ENCODE measurements at regions not wholly inside any gene's neighbourhood (a gene's known extent, or its start where the extent isn't known, plus 50 kb on each side); places are given as distances from the start of the nearest gene placed in this dataset.

- no peak for DNase-seq (ENCODE audit: low spot score)
These were observed 91.1 kb upstream of the RAB3GAP2 start for GRCh38 chr1:220363196-220363837.

DNA sequence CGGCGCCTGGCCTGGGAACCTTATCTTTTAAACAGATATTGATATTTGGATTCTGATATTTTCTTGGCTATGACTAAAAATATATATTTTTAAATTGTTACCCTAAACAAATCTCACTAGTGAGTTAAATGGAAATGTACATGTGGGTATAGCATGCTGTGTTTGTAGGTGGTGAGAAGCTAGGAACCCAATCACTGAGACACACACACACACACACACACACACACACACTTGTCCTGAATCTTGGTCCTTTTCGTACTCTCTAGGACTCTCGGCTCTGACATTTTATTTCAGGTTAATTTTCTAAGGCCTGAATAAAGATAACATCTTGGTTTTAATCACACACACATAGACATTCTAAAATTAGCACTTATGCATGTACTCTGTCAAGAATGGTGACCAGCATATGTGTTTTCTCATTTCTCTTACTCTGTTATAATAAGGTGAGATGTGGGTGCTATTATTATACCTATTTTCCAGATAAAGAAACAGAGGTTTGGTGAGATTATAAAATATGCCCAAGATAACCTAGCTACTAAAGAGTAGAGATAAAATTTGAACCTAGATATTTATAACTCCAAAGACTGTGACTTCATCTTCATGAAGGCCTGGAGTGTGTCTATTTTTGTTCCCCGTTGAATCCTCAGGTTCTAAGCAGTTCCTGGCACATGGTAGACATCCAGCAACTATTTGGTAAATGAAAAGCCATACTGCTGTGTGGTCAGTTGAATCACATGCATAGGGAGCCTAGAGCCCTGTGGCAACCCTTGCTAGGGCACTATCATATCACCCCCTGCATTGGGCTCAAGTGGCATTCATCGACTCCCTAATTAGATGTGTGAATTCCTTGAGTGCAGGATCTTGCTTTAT is 85.0 kb upstream of the RAB3GAP2 start:
- no peak for DNase-seq (ENCODE audit: low spot score)

GRCh38 chr1:220353229-220354012 is 81.2 kb upstream of the RAB3GAP2 start:
- no peak for DNase-seq (ENCODE audit: low spot score)

GRCh38 chr1:220348211-220348610 is 76.0 kb upstream of the RAB3GAP2 start:
- no peak for DNase-seq (ENCODE audit: low spot score)

- DNase-seq (ENCODE audit: low spot score), result no peak
These were observed 75.5 kb upstream of the RAB3GAP2 start for GRCh38 chr1:220347654-220348175.

GRCh38 chr1:220344745-220345144 is 72.5 kb upstream of the RAB3GAP2 start:
- DNase-seq (ENCODE audit: low spot score), result no peak

GRCh38 chr1:220342853-220343252 is 70.6 kb upstream of the RAB3GAP2 start:
- DNase-seq (ENCODE audit: low spot score), result no peak

DNA sequence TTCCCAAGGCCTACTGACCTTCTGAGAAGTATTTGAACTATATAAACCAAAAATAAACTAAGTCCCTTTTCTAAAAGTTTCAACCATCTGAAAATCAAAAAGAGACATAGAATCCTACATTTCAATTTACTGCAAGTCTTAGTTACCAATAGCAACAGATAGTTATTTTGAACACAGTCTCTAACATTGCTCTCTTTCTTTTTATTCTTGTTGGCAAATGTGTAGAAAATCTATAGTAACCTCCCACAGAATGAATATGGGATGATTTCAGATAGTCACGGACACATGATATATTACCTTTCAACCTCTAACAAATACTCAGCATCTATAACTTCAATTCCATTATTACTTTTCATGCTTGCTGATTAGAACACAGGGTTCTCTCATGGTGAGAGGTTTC is 68.9 kb upstream of the RAB3GAP2 start:
- DNase-seq (ENCODE audit: low spot score), result no peak

DNA sequence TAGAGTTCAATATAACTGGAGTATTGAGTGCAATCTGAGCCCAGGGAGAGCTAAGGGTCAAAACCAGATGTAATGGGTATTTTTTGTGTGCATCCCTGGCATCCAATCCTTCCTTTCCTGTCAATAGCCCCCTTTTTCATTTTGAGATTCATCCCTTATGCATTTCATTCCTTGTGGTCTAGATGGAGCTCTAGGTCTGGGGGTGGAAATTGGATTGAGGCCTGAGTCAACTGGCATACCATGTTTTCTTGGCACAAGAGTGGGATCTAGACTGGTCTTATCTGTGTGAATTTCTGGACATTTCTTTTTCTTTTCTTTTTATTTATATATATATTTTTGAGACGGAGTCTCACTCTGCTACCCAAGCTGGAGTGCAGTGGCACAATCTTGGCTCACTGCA is 67.3 kb upstream of the RAB3GAP2 start:
- DNase-seq (ENCODE audit: low spot score), result no peak

DNA sequence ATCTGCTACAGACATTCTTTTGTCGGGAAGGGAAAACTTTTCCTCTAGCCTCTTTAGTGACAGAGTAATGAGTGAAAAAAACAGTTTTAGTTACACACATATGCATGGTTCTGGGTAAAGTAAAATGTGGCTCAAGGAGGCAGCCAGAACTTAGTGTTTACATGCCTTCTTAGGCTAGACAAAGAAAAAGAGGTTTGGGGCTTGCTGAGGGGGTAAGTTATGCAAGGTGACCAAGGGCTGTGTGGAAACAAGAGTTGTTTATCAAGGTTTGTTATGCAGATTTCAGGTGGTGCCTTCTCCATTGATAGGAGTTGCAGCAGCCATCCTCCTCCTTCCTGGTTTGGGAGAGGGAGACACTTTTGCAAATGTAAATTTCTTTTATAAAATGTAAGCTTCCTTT is 66.5 kb upstream of the RAB3GAP2 start:
- DNase-seq (ENCODE audit: low spot score), result no peak

DNA sequence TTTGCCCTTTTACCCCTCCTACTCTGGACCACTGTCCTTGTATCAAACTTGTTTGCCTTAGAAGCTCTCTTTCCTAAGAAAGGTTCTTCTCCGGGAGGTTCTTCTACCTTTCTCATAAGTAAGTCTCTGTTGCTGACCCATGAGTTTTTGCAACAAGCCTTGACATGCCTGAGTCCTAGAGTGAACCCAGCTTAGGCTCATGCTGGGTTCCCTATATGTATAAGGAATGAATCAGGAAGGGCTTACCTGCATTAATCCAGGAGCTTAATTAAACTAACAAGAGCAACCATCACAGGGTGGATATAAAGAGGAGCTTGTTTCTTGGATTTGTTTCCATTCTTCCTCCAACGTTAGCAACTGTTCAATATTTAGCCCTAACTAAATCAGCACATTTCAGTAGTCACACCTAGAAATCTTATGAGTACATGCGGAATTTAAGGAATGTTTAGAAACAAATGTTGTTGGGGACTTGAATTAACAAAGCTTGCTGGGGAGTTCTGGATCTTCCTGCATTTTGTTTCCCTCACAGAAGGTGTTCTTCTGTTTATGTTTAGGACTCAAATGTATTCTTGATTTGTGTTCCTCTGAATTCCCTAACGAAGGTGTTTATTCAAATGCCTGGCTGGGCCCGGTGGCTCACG is 64.3 kb upstream of the RAB3GAP2 start:
- no peak for DNase-seq (ENCODE audit: low spot score)

GRCh38 chr1:220335668-220336067 is 63.4 kb upstream of the RAB3GAP2 start:
- no peak for DNase-seq (ENCODE audit: low spot score)

DNA sequence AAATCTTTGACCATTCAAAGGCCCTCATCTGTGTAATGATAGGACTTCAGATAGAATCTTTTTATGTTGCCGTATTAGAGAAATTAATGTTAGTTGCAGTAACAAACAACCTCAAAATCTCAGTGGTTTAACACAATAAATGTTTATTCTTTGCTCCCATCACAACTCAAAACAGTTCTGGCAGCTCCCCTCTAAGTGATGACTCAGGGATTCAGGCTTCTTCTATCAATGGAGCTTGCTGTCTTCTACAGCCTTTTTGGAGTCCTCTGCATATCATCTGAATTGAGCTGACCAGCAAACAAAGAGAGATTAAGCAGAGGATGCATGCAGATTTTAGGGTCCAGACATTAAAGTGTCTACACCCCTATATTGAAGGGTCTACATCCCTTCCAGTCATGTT is 59.1 kb upstream of the RAB3GAP2 start:
- DNase-seq (ENCODE audit: low spot score), result no peak

DNA sequence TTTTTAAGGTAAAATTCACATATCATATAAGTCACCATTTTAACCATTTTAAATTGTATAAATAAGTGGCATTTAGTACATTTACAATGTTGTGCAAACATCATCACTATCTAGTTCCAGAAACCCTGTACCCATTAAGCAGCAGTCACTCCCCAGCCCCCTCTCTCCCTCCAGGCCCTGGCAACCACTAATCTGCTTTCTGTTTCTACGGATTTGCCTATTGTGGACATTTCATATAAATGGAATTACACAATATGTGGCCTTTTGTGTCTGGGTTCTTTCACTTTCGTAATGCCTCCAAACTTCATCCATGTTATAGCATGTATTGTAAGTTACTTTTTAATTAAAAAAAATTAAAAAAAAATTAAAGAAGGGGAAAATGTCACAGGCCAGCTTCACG is 58.0 kb upstream of the RAB3GAP2 start:
- DNase-seq (ENCODE audit: low spot score), result no peak

DNA sequence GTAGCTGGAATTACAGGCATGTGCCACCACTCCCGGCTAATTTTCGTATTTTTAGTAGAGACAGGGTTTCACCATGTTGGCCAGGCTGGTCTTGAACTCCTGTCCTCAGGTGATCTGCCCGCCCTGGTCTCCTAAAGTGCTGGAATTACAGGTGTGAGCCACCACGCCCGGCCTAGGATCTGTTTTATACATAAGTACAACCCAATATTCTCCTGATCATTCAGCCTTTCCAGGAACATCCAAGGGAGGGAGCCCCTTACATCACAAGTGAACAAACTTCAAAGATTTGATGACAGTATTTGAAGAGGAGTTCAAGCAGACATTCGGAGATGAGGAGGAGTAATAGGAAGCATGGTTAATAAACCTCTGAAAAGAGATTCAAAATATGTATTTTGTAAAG is 54.9 kb upstream of the RAB3GAP2 start:
- DNase-seq (ENCODE audit: low spot score), result no peak

- DNase-seq (ENCODE audit: low spot score), result no peak
These were observed 54.3 kb upstream of the RAB3GAP2 start for GRCh38 chr1:220326578-220326977.

DNA sequence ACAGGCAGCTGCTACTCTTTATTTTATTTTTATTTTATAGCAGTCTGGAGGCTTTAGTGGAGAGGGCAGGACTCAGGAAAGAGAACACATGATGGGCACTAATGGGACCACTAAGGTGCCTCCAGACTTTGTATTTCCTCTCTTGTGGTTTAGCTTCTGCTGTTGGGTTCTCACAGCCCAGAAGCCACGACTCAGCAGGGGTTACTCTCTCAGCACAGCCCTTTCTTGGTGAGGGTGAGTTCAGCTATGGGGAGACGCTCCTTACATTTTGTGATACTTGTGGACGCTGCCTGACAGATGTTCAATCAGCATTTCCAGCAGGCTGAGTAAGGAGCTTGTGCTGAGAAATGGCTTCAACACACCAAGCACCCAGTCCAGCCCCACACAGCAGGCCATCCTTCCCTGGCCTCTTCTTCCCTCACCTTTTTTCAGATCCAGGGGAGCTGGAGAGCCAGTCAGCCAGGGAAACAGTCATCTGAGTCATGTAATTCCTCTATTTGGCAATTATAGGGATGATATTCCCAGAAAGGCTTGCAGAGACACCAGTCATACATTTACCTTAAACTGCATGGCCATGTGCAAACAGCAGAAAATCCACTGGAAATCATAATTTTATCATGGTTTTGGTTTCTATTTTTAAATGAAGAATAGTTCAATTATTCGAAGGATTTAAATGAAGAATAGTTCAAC is 53.2 kb upstream of the RAB3GAP2 start:
- DNase-seq (ENCODE audit: low spot score), result no peak

- DNase-seq (ENCODE audit: low spot score), result no peak
These were observed 51.5 kb upstream of the RAB3GAP2 start for GRCh38 chr1:220323717-220324116.

GRCh38 chr1:220322570-220322969 is 50.3 kb upstream of the RAB3GAP2 start:
- DNase-seq (ENCODE audit: low spot score), result no peak
